ENCODE measurements at regions not wholly inside any gene's neighbourhood (a gene's known extent, or its start where the extent isn't known, plus 50 kb on each side); places are given as distances from the start of the nearest gene placed in this dataset.

GRCh38 chr5:103923616-103924168 is 361.1 kb upstream of the NUDT12 start:
- in situ Hi-C loops (cut with MboI; ENCODE audit: low pct_unique_long_range_greater_than_20kb, low sequenced_read_pairs, unreplicated experiment): no loop called here
- TF ChIP-seq, protein P1, sequence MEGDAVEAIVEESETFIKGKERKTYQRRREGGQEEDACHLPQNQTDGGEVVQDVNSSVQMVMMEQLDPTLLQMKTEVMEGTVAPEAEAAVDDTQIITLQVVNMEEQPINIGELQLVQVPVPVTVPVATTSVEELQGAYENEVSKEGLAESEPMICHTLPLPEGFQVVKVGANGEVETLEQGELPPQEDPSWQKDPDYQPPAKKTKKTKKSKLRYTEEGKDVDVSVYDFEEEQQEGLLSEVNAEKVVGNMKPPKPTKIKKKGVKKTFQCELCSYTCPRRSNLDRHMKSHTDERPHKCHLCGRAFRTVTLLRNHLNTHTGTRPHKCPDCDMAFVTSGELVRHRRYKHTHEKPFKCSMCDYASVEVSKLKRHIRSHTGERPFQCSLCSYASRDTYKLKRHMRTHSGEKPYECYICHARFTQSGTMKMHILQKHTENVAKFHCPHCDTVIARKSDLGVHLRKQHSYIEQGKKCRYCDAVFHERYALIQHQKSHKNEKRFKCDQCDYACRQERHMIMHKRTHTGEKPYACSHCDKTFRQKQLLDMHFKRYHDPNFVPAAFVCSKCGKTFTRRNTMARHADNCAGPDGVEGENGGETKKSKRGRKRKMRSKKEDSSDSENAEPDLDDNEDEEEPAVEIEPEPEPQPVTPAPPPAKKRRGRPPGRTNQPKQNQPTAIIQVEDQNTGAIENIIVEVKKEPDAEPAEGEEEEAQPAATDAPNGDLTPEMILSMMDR (IDR thresholded peaks at IDR 0.05; ENCODE audit: extremely low read depth, insufficient read depth, missing control alignments): no peak
- no peak for DNase-seq (ENCODE audit: low spot score)

- no peak for DNase-seq (ENCODE audit: low spot score)
- TF ChIP-seq, protein P1 (IDR thresholded peaks at IDR 0.05; ENCODE audit: extremely low read depth, insufficient read depth, missing control alignments): no peak
- in situ Hi-C loops (cut with MboI; ENCODE audit: low pct_unique_long_range_greater_than_20kb, low sequenced_read_pairs, unreplicated experiment): no loop called here
Observed at GRCh38 chr5:103919506-103919905, 356.9 kb upstream of the NUDT12 start.

DNA sequence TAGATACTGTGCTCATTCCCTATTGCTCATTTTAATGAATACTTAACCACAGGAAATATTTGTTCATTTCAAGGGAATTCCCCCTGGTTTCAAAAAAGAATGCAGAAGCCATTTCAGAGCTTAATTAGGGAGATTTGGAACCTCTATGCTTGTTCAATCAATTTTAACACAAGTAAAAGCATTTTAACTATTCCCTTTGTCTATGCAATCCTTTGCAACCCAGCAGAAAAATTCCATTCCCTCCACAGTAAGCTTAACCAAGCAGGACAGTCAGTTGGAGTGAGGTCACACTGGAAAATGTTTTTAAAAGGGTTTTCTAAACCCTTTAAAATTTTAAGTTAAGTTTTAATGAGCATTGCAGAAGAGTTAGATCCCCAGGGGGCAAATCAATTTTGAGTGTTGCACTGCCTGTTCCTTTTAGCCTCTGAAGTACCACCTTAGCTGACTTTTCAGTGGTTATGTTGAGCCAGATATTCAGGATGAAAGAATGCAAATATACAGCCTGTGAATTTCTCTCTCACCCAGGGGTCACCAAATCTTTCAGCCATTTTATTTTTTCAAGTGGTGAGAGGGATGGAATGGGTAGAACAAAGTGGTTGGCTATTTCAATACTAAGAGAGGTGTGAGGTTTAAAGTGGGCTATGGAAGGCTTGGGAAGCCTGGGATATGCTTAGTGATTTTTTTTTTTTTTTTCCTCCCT is 356.2 kb upstream of the NUDT12 start:
- DNase-seq (ENCODE audit: low spot score): no peak
- in situ Hi-C loops (cut with MboI; ENCODE audit: low pct_unique_long_range_greater_than_20kb, low sequenced_read_pairs, unreplicated experiment): no loop called here
- TF ChIP-seq, protein P1 (IDR thresholded peaks at IDR 0.05; ENCODE audit: extremely low read depth, insufficient read depth, missing control alignments): no peak

DNA sequence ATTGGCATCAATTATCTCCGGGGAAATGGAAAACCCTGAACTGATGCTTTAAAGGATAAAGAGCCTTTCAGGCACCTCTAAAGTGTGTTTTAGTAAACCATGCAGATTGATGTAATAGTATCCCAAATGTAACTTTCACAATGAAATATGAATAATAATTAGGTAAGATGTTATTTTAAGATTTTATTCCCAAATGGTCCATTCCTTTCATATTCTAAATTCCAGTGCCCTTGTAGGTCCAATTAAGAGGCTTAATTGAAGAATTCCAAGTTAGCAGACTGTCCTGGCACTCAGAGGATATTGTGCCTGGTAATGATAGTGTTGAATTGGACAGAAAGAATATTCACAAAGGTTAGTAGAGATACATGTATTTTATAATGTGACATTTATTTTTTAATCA is 352.5 kb upstream of the NUDT12 start:
- in situ Hi-C loops (cut with MboI; ENCODE audit: low pct_unique_long_range_greater_than_20kb, low sequenced_read_pairs, unreplicated experiment): no loop called here
- TF ChIP-seq, protein P1 (IDR thresholded peaks at IDR 0.05; ENCODE audit: extremely low read depth, insufficient read depth, missing control alignments): no peak
- DNase-seq (ENCODE audit: low spot score): no peak

DNA sequence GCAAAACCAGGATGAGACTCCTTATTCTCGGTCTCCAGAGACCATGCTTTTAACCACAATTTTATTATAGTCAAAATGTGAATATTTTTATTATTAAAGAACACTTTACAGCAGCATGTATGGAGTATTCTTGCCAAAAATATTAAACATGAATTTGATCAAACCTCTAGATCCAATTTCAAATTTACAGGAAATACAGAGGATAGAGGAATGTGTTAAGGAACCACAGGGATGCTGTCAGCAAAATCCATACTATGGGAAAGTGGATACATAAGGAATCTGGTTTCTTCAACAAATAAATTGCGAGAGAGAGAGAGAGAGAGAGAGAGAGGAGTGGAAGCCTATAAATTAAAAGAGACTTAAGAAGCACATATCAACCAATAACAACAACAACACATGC is 348.2 kb upstream of the NUDT12 start:
- no peak for DNase-seq (ENCODE audit: low spot score)
- in situ Hi-C loops (cut with MboI; ENCODE audit: low pct_unique_long_range_greater_than_20kb, low sequenced_read_pairs, unreplicated experiment): no loop called here

GRCh38 chr5:103910011-103910410 is 347.4 kb upstream of the NUDT12 start:
- in situ Hi-C loops (cut with MboI; ENCODE audit: low pct_unique_long_range_greater_than_20kb, low sequenced_read_pairs, unreplicated experiment): no loop called here
- TF ChIP-seq, protein P1 (IDR thresholded peaks at IDR 0.05; ENCODE audit: extremely low read depth, insufficient read depth, missing control alignments): no peak
- DNase-seq (ENCODE audit: low spot score): no peak

More for the DNA sequence above, 348.2 kb upstream of the NUDT12 start:
- TF ChIP-seq, protein P1 (IDR thresholded peaks at IDR 0.05; ENCODE audit: extremely low read depth, insufficient read depth, missing control alignments): no peak
